NT2/D1 (cell line): ENCODE measurements at regions not wholly inside any gene's neighbourhood (a gene's known extent, or its start where the extent isn't known, plus 50 kb on each side); places are given as distances from the start of the nearest gene placed in this dataset.

Experiments used
- YY1 ChIP-seq: IDR thresholded peaks from 2 replicates; pipeline ENCODE4 v1.6.1; 2011; ENCODE audit not compliant: insufficient read length, insufficient read depth
- ZNF274 ChIP-seq: IDR thresholded peaks from 2 replicates; pipeline ENCODE4 v1.6.1; 2011; ENCODE audit warnings: mild to moderate bottlenecking, low read depth, low read length

- no peak for TF ChIP-seq YY1
- no peak for TF ChIP-seq ZNF274
Observed at GRCh38 chr12:118521036-118521370, 144.6 kb downstream of the SUDS3 start.
